Vagina (tissue), 2 donors: ENCODE measurements at regions not wholly inside any gene's neighbourhood (a gene's known extent, or its start where the extent isn't known, plus 50 kb on each side); places are given as distances from the start of the nearest gene placed in this dataset.

Experiments
- DNase-seq, 2 donors: peaks; one replicate each; pipeline ENCODE4 v3.0.0-alpha.2; 2017; ENCODE audit errors: extremely low spot score in 2 of 2
- H3K27ac ChIP-seq: fragments of 200-600 bp; sonication (generic); one replicate; pipeline ENCODE4 v1.5.1; 2019
- H3K27me3 ChIP-seq: fragments of 200-600 bp; sonication (generic); one replicate; pipeline ENCODE4 v1.5.1; 2019
- H3K36me3 ChIP-seq, 2 donors: fragments of 200-600 bp; sonication (generic); one replicate each; pipeline ENCODE4 v1.5.1; 2017 to 2019
- H3K4me1 ChIP-seq: fragments of 200-600 bp; sonication (generic); one replicate; pipeline ENCODE4 v1.5.1; 2019
- H3K4me3 ChIP-seq, 2 donors: fragments of 200-600 bp; sonication (generic); 1 replicate in 1 of 2; 2 replicates in 1 of 2; pipeline ENCODE4 v1.5.1; 2016 to 2019
- H3K9me3 ChIP-seq: fragments of 200-600 bp; sonication (generic); one replicate; pipeline ENCODE4 v1.5.1; 2019
- POLR2A ChIP-seq, 2 donors: fragments of 450-650 bp; IDR thresholded peaks; one replicate each; pipeline ENCODE4 v1.6.1; 2017; ENCODE audit warnings: antibody characterized with exemption in 2 of 2, mild to moderate bottlenecking in 2 of 2, moderate library complexity in 2 of 2
- POLR2AphosphoS5 ChIP-seq, 2 donors: sonication (generic); formaldehyde crosslinking; IDR thresholded peaks; one replicate each; pipeline ENCODE4 v1.9.0; 2017; ENCODE audit warnings: antibody characterized with exemption in 2 of 2, mild to moderate bottlenecking in 2 of 2, low read depth in 1 of 2; ENCODE audit not compliant: insufficient read depth in 1 of 2
- intact Hi-C: fragments of 100-400 bp; cut with DNase I; formaldehyde crosslinking; loops from one replicate; pipeline ENCODE4 v1.15.1; 2023
- TF ChIP-seq, protein P1 (sequence below), 3 experiments: fragments of 450-650 bp in 2 of 3; fragments of 200-600 bp in 1 of 3; sonication (generic) in 1 of 3; IDR thresholded peaks; one replicate each; pipeline ENCODE4 v1.5.1; 2017 to 2019; ENCODE audit warnings: antibody characterized with exemption in 3 of 3, mild to moderate bottlenecking in 2 of 3, moderate library complexity in 2 of 3

DNA sequence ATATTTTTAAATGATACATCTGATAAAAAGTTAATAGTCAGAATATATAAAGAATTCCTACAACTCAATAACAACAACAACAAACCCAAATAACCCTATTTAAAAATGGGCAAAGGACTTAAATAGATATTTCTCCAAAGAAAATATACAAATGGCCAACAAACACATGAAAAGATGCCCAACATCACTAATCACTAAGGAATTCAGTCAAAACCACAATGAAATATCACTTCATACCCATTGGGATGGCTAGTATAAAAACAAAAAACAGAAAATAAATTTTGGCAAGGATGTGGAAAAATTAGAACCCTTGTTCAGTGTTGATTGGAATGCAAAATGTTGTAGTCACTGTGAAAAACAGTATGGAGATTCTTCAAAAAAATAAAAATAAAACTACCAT is 184.8 kb upstream of the RAB4A start:
- Histone ChIP-seq H3K36me3 (no peaks in the 10 kb centered on the region), H3K27me3 (no peaks in the 10 kb centered on the region), H3K4me3 (no peak overlapping the region), H3K27ac (no peak overlapping the region), H3K4me1 (no peaks in the 10 kb centered on the region), H3K9me3 (peaks cover 9% of the 10 kb centered on the region)
- intact Hi-C loops = no loop called here
- TF ChIP-seq POLR2A (IDR thresholded peaks at IDR 0.05) (no peak), POLR2AphosphoS5 (IDR thresholded peaks at IDR 0.05; ENCODE audit: insufficient read depth in 1 of 2, low read depth in 1 of 2) (no peak)
- TF ChIP-seq, protein P1, sequence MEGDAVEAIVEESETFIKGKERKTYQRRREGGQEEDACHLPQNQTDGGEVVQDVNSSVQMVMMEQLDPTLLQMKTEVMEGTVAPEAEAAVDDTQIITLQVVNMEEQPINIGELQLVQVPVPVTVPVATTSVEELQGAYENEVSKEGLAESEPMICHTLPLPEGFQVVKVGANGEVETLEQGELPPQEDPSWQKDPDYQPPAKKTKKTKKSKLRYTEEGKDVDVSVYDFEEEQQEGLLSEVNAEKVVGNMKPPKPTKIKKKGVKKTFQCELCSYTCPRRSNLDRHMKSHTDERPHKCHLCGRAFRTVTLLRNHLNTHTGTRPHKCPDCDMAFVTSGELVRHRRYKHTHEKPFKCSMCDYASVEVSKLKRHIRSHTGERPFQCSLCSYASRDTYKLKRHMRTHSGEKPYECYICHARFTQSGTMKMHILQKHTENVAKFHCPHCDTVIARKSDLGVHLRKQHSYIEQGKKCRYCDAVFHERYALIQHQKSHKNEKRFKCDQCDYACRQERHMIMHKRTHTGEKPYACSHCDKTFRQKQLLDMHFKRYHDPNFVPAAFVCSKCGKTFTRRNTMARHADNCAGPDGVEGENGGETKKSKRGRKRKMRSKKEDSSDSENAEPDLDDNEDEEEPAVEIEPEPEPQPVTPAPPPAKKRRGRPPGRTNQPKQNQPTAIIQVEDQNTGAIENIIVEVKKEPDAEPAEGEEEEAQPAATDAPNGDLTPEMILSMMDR (IDR thresholded peaks at IDR 0.05) = no peak
- no peak for DNase-seq

GRCh38 chr1:229086686-229087085 is 184.2 kb upstream of the RAB4A start:
- H3K4me3 ChIP-seq = no peak overlapping the region
- no peak for DNase-seq
- H3K36me3 ChIP-seq = no peaks in the 10 kb centered on the region
- no peaks in the 10 kb centered on the region for H3K4me1 ChIP-seq
- intact Hi-C loops = no loop called here
- TF ChIP-seq POLR2AphosphoS5 (IDR thresholded peaks at IDR 0.05; ENCODE audit: insufficient read depth in 1 of 2, low read depth in 1 of 2) (no peak), POLR2A (IDR thresholded peaks at IDR 0.05) (no peak)
- TF ChIP-seq, protein P1 (IDR thresholded peaks at IDR 0.05) = no peak
- peaks cover 9% of the 10 kb centered on the region for H3K9me3 ChIP-seq
- H3K27ac ChIP-seq = no peak overlapping the region
- no peaks in the 10 kb centered on the region for H3K27me3 ChIP-seq

DNA sequence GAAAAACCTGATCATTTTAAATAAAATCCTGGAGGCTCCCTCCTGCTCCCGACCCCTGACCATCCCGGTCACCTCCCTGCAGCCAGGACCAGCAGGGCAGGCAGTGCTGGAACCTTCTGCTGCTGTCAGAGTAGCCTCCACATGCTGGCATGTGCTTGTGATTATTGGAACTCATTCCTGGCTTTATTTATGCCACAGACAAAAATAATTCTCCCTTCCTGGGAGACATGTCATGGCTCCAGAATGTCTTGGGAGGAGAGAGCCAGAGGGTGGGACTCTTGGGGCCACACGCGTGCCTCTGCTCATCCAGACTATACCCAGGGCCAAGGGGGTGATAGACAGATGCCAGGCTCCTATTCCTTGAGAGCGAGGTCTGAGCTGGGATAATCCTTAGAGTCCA is 183.6 kb upstream of the RAB4A start:
- H3K27me3 ChIP-seq = no peaks in the 10 kb centered on the region
- no peak for DNase-seq
- no peak overlapping the region for H3K4me3 ChIP-seq
- no peaks in the 10 kb centered on the region for H3K4me1 ChIP-seq
- TF ChIP-seq POLR2A (IDR thresholded peaks at IDR 0.05) = no peak
- TF ChIP-seq, protein P1 (IDR thresholded peaks at IDR 0.05) = no peak
- peak in 1 of 2 donors; percentile 20 for TF ChIP-seq POLR2AphosphoS5 (IDR thresholded peaks at IDR 0.05; ENCODE audit: insufficient read depth in 1 of 2, low read depth in 1 of 2)
- peaks cover 9% of the 10 kb centered on the region for H3K9me3 ChIP-seq
- no peaks in the 10 kb centered on the region for H3K36me3 ChIP-seq
- H3K27ac ChIP-seq = peak overlapping the region; percentile 19
- intact Hi-C loops = no loop called here

DNA sequence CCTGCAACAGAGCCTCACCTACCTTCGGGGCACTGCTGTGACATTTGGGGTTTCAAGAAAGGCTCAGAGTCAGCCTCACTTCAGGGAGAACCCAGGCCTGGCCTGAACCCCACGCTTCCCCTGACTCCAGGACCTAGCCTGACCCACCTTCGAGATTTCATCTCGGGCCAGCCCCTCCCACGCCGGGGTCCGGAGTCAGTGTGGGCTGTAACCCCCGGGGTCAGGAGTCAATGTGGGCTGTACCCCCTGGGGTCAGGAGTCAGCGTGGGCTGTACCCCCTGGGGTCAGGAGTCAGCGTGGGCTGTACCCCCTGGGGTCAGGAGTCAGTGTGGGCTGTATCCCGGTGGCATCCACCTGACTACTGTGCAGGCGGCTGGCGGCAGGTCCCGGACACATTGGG is 183.0 kb upstream of the RAB4A start:
- Histone ChIP-seq H3K27ac (peak overlapping the region; percentile 19), H3K27me3 (no peaks in the 10 kb centered on the region), H3K36me3 (no peaks in the 10 kb centered on the region), H3K4me1 (no peaks in the 10 kb centered on the region), H3K4me3 (no peak overlapping the region), H3K9me3 (peaks cover 9% of the 10 kb centered on the region)
- intact Hi-C loops = no loop called here
- TF ChIP-seq, protein P1 (IDR thresholded peaks at IDR 0.05) = no peak
- TF ChIP-seq POLR2AphosphoS5 (IDR thresholded peaks at IDR 0.05; ENCODE audit: insufficient read depth in 1 of 2, low read depth in 1 of 2) (no peak), POLR2A (IDR thresholded peaks at IDR 0.05) (no peak)
- DNase-seq = no peak

GRCh38 chr1:229088711-229089110 is 182.2 kb upstream of the RAB4A start:
- Histone ChIP-seq H3K4me1 (peaks cover 2% of the 10 kb centered on the region), H3K9me3 (peaks cover under 1% of the 10 kb centered on the region), H3K4me3 (no peak overlapping the region), H3K36me3 (no peaks in the 10 kb centered on the region), H3K27ac (no peak overlapping the region), H3K27me3 (no peaks in the 10 kb centered on the region)
- TF ChIP-seq POLR2AphosphoS5 (IDR thresholded peaks at IDR 0.05; ENCODE audit: insufficient read depth in 1 of 2, low read depth in 1 of 2) (no peak), POLR2A (IDR thresholded peaks at IDR 0.05) (no peak)
- TF ChIP-seq, protein P1 (IDR thresholded peaks at IDR 0.05) = no peak
- intact Hi-C loops = no loop called here
- no peak for DNase-seq
